GM10248 (cell line): ENCODE measurements at regions not wholly inside any gene's neighbourhood (a gene's known extent, or its start where the extent isn't known, plus 50 kb on each side); places are given as distances from the start of the nearest gene placed in this dataset.

Source experiments
- CTCF ChIA-PET: fragments of 300-600 bp; sonication (Branson Sonifier 250); formaldehyde crosslinking; extraction: SDS; loops from one replicate; lab custom pipeline; 2021; ENCODE audit warnings: antibody characterized with exemption; lab: Yijun Ruan, JAX
- POLR2A ChIA-PET: fragments of 350-650 bp; sonication (Branson Sonifier 250); formaldehyde crosslinking; extraction: SDS; loops from one replicate; lab custom pipeline; 2020; ENCODE audit warnings: antibody characterized with exemption; lab: Yijun Ruan, JAX
- DNase-seq: peaks from one replicate; pipeline ENCODE4 v3.0.0; 2012; ENCODE audit errors: extremely low spot score
- TF ChIP-seq, protein P1 (sequence below): IDR thresholded peaks from 2 replicates; pipeline ENCODE4 v1.5.1; 2012; ENCODE audit warnings: mild to moderate bottlenecking, low read depth; ENCODE audit errors: extremely low read depth, missing control alignments, control extremely low read depth

DNA sequence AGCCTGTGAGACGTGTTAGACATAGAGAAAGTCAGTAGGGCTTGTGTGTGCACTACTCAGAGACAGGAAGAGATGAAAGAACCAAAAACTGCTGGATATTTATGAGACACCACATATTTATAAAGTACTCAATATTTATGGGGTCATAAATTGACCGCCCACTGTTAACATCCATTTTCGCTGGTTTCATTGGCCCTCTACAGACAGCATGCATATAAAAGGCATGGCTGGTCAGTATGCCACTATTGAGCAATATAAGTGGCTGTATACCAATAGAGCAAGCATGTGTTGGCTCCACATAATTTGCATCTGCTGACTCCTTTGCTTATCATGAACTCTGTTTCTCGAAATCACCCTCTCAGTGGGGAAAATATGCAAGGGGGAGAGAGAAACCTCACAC is 110.3 kb upstream of the BTN3A2 start:
- TF ChIP-seq, protein P1, sequence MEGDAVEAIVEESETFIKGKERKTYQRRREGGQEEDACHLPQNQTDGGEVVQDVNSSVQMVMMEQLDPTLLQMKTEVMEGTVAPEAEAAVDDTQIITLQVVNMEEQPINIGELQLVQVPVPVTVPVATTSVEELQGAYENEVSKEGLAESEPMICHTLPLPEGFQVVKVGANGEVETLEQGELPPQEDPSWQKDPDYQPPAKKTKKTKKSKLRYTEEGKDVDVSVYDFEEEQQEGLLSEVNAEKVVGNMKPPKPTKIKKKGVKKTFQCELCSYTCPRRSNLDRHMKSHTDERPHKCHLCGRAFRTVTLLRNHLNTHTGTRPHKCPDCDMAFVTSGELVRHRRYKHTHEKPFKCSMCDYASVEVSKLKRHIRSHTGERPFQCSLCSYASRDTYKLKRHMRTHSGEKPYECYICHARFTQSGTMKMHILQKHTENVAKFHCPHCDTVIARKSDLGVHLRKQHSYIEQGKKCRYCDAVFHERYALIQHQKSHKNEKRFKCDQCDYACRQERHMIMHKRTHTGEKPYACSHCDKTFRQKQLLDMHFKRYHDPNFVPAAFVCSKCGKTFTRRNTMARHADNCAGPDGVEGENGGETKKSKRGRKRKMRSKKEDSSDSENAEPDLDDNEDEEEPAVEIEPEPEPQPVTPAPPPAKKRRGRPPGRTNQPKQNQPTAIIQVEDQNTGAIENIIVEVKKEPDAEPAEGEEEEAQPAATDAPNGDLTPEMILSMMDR: no peak
- ChIA-PET POLR2A (interaction anchor here (1.2 kb wide), 1 partner anchor 38 kb away, joined by 3 read pairs; a partner anchor contains a TSS), CTCF (interaction anchor here (1.0 to 9.2 kb wide), 2 partner anchors 10 to 16 kb away, joined by 5 to 133 read pairs; a partner anchor contains a TSS)
- DNase-seq: no peak

DNA sequence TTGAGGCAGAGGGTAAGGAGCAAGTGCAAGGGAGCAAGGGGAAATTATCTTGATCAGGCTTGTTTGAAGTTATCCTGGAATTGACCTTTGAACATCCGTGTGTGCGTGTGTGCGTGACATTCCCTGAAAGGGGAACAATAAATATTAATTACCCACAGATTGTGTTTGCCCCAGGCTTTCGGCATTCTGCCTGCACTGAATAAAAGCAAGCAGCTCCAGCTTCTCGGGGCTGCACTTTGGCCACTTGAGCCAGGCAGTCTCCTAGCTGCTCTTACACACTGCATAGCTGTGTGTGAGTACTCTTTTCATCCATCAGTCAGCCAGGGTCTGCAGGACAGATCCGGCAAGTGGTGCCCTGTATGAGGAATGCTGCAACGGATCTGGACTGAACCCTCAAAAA is 107.7 kb upstream of the BTN3A2 start:
- DNase-seq: no peak
- ChIA-PET POLR2A (interaction anchor here (1.1 to 2.2 kb wide), 4 partner anchors 14 to 212 kb away, joined by 3 to 9 read pairs (median 4); a partner anchor contains a TSS), CTCF (interaction anchor here (1.0 to 9.2 kb wide), 6 partner anchors 13 to 158 kb away, joined by 3 to 133 read pairs (median 4); a partner anchor contains a TSS)
- TF ChIP-seq, protein P1: no peak

DNA sequence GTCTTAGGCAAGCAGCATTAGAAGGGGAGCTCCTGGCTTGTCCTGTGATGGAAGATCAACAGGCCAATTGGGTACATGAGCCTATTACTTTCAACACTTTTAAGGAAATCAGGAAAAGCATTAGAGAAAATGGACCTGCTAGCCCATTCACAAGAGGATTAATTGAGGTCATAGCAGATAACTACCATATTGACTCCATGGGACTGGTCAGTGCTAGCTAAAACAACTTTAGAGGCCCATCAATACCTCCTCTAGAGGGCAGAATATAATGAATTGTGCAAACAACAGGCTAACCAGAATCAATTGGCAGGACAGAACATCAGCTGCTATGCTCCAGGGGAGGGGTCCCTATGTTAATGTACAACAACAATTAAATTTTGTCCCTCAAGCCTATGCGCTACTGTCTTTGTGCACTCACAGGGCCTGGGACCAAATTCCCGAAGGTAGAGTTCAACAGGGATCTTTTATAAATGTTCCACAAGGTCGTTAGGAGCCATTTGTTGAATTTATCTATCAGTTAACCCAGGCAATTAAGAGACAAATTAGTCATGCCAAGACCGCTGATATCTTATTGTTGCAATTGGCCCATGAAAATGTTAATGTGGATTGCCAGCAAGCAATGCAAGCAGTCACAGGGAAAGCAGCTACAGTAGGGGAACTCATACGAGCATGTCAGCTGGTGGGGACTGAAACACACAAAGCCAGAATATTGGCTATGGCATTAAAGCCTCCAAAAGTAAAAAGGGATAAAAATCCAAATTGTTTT is 106.6 kb upstream of the BTN3A2 start:
- CTCF ChIA-PET: interaction anchor here (0.8 to 9.2 kb wide), 9 partner anchors 12 to 236 kb away, joined by 3 to 133 read pairs (median 3); a partner anchor contains a TSS
- POLR2A ChIA-PET: interaction anchor here (1.1 to 2.2 kb wide), 4 partner anchors 13 to 213 kb away, joined by 3 to 9 read pairs (median 4); a partner anchor contains a TSS
- no peak for DNase-seq
- TF ChIP-seq, protein P1: peak; percentile 35

DNA sequence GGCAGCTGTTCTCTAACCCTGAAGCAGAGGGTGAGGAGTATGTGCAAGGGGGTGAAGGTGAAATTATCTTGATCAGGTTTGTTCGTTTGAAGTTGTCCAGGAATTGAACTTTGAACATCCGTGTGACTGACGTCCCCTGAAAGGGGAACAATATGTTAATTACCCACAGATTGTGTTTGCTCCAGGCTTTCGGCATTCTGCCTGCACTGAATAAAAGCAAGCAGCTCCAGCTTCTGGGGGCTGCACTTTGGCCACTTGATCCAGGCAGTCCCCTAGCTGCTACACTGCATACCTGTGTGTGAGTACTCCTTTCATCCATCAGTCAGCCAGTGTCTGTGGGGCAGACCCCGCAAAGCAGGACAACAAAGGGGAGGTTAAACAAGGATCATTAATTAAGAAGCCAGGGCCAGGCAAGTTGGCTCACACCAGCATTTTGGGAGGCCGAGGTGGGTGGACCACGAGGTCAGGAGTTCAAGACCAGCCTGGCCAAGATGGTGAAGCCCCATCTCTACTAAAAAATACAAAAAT is 104.8 kb upstream of the BTN3A2 start:
- no peak for DNase-seq
- TF ChIP-seq, protein P1: no peak
- CTCF ChIA-PET: interaction anchor here (1.2 to 9.2 kb wide), 3 partner anchors 10 to 84 kb away, joined by 3 to 133 read pairs (median 3); a partner anchor contains a TSS
- POLR2A ChIA-PET: interaction anchor here (0.6 to 2.0 kb wide), 4 partner anchors 9 to 1550 kb away, joined by 3 to 8 read pairs (median 6); a partner anchor contains a TSS

DNA sequence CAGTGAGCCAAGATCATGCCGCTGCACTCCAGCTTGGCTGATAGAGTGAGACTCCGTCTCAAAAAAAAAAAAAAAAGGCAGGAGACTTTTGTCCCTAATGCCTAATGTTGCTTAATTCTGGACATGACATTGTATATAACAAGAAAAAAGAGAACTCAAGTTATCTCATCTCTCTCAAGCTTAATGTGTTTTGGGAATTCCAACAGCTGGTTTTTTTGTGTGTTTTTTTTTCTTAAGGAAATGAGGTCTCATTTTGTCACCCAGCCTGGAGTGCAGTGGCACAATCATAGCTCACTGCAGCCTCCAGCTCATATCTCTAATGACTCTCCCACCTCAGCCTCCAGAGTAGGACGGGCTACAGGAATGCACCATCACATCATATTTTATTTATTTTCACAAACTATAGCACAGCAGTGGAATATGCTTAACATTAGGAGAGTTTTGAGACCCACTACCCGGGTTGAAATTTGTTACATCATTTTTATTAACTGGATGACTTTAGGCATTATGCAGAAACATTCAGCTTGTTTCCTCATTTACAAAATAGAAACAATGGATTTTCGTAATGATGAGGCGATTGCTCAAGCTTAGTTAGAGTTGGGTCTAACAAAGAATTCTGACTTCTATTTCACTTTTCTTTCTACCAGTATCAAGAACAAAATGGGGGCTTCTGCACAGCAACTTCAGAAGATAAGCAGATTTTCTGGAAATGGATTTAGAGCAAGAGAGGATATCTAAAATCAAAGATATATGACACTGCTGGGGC is 104.1 kb upstream of the BTN3A2 start:
- POLR2A ChIA-PET: interaction anchor here (0.6 to 2.0 kb wide), 4 partner anchors 10 to 1549 kb away, joined by 3 to 8 read pairs (median 6); a partner anchor contains a TSS
- TF ChIP-seq, protein P1: no peak
- CTCF ChIA-PET: interaction anchor here (1.2 to 9.2 kb wide), 3 partner anchors 10 to 85 kb away, joined by 3 to 133 read pairs (median 3); a partner anchor contains a TSS
- no peak for DNase-seq
